ENCODE measurements at regions not wholly inside any gene's neighbourhood (a gene's known extent, or its start where the extent isn't known, plus 50 kb on each side); places are given as distances from the start of the nearest gene placed in this dataset.

- DNase-seq (ENCODE audit: low read depth, low spot score) (no peak), FAIRE-seq (no peak)
- Histone ChIP-seq H3K9me1 (ENCODE audit: control insufficient read depth, extremely low read depth, insufficient read depth, low read length) (no peaks in the 10 kb centered on the region), H3K36me3 (ENCODE audit: control insufficient read depth in 2 of 2, extremely low read depth in 1 of 2, insufficient read depth in 2 of 2, low read length in 2 of 2) (no peaks in the 10 kb centered on the region), H3K4me2 (ENCODE audit: control insufficient read depth, extremely low read depth, insufficient read depth, low read depth, low read length) (no peak overlapping the region), H4K20me1 (ENCODE audit: control insufficient read depth, extremely low read depth, insufficient read depth, low read length) (no peaks in the 10 kb centered on the region), H2AFZ (ENCODE audit: control insufficient read depth, low read length) (no peak overlapping the region), H3K79me2 (ENCODE audit: control insufficient read depth, insufficient read depth, low read length) (no peaks in the 10 kb centered on the region), H3K4me1 (ENCODE audit: control insufficient read depth, extremely low read depth, insufficient read depth, low read length) (peaks cover 28% of the 10 kb centered on the region), H3K27me3 (ENCODE audit: control insufficient read depth, extremely low read depth, insufficient read depth, low read length) (no peaks in the 10 kb centered on the region), H3K9me3 (ENCODE audit: control insufficient read depth, low read depth, low read length) (no peaks in the 10 kb centered on the region), H3K27ac (ENCODE audit: control insufficient read depth, insufficient read depth, low read length) (no peak overlapping the region), H3K4me3 (ENCODE audit: control insufficient read depth in 2 of 3, extremely low read depth in 1 of 3, insufficient read depth in 2 of 3, low read depth in 1 of 3, low read length in 3 of 3) (no peak overlapping the region), H3K9ac (ENCODE audit: control insufficient read depth, extremely low read depth, insufficient read depth, low read length) (no peak overlapping the region)
- TF ChIP-seq EZH2 (IDR thresholded peaks at IDR 0.05; ENCODE audit: low read length): no peak
- no peak for TF ChIP-seq CTCF (optimal IDR thresholded peaks at IDR 0.05 in 1 of 3, IDR thresholded peaks at IDR 0.05 in 1 of 3, conservative IDR thresholded peaks at IDR 0.05 in 1 of 3; ENCODE audit: extremely low read depth in 1 of 3, insufficient read depth in 2 of 3, low read length in 3 of 3)
- dilution Hi-C loops (cut with MboI; ENCODE audit: extremely low pct_ligation_motif_present, low sequenced_read_pairs): no loop called here
Observed at GRCh38 chr20:50322703-50323131, 132.1 kb downstream of the CEBPB start.

DNA sequence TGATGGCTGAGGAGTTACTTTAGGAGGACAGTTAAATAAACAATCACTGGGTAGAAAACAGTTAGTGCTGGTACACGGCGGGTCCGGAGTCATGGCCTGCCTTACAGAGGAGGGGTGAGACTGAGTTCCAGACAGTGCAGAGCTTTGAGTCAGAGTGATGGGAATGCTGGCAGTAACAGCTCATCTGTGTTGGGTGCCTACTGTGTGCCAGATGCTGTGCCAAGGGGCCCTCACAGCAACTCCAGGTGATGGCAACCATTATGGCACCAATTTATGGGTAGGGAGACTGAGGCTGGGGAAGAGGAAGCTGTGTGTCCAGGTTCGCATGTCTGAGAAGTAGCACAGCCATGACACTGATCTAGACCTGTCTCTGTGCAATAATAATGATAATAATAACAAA lies 132.6 kb downstream of the CEBPB start:
- Histone ChIP-seq H3K36me3 (ENCODE audit: control insufficient read depth in 2 of 2, extremely low read depth in 1 of 2, insufficient read depth in 2 of 2, low read length in 2 of 2) (no peaks in the 10 kb centered on the region), H3K27me3 (ENCODE audit: control insufficient read depth, extremely low read depth, insufficient read depth, low read length) (no peaks in the 10 kb centered on the region), H4K20me1 (ENCODE audit: control insufficient read depth, extremely low read depth, insufficient read depth, low read length) (no peaks in the 10 kb centered on the region), H3K27ac (ENCODE audit: control insufficient read depth, insufficient read depth, low read length) (no peak overlapping the region), H2AFZ (ENCODE audit: control insufficient read depth, low read length) (no peak overlapping the region), H3K4me3 (ENCODE audit: control insufficient read depth in 2 of 3, extremely low read depth in 1 of 3, insufficient read depth in 2 of 3, low read depth in 1 of 3, low read length in 3 of 3) (no peak overlapping the region), H3K79me2 (ENCODE audit: control insufficient read depth, insufficient read depth, low read length) (no peaks in the 10 kb centered on the region), H3K4me1 (ENCODE audit: control insufficient read depth, extremely low read depth, insufficient read depth, low read length) (peaks cover 23% of the 10 kb centered on the region), H3K9me1 (ENCODE audit: control insufficient read depth, extremely low read depth, insufficient read depth, low read length) (no peaks in the 10 kb centered on the region), H3K9me3 (ENCODE audit: control insufficient read depth, low read depth, low read length) (no peaks in the 10 kb centered on the region), H3K4me2 (ENCODE audit: control insufficient read depth, extremely low read depth, insufficient read depth, low read depth, low read length) (no peak overlapping the region), H3K9ac (ENCODE audit: control insufficient read depth, extremely low read depth, insufficient read depth, low read length) (no peak overlapping the region)
- TF ChIP-seq CTCF (optimal IDR thresholded peaks at IDR 0.05 in 1 of 3, IDR thresholded peaks at IDR 0.05 in 1 of 3, conservative IDR thresholded peaks at IDR 0.05 in 1 of 3; ENCODE audit: extremely low read depth in 1 of 3, insufficient read depth in 2 of 3, low read length in 3 of 3) (no peak), EZH2 (IDR thresholded peaks at IDR 0.05; ENCODE audit: low read length) (no peak)
- dilution Hi-C loops (cut with MboI; ENCODE audit: extremely low pct_ligation_motif_present, low sequenced_read_pairs): no loop called here
- FAIRE-seq: no peak
- DNase-seq (ENCODE audit: low read depth, low spot score): no peak

Data from keratinocyte (primary cell).